Kidney tubule cell (primary cell): ENCODE measurements at regions not wholly inside any gene's neighbourhood (a gene's known extent, or its start where the extent isn't known, plus 50 kb on each side); places are given as distances from the start of the nearest gene placed in this dataset.
A peak's percentile ranks its signal among the peaks of the same experiment; 100 is the strongest.
"Not testable (repeated sequence)": the region's sequence is repeated elsewhere in the genome, so short reads cannot be mapped to it uniquely, and the experiment has no call there.

ENCODE experiments used
- DNase-seq: peaks from one replicate; pipeline ENCODE4 v3.0.0-alpha.2; 2018; ENCODE audit warnings: low spot score

GRCh38 chr18:49694402-49694801 lies 118.9 kb downstream of the ACAA2 start:
- no peak for DNase-seq

GRCh38 chr18:49693717-49694005 lies 119.7 kb downstream of the ACAA2 start:
- DNase-seq, result no peak

DNA sequence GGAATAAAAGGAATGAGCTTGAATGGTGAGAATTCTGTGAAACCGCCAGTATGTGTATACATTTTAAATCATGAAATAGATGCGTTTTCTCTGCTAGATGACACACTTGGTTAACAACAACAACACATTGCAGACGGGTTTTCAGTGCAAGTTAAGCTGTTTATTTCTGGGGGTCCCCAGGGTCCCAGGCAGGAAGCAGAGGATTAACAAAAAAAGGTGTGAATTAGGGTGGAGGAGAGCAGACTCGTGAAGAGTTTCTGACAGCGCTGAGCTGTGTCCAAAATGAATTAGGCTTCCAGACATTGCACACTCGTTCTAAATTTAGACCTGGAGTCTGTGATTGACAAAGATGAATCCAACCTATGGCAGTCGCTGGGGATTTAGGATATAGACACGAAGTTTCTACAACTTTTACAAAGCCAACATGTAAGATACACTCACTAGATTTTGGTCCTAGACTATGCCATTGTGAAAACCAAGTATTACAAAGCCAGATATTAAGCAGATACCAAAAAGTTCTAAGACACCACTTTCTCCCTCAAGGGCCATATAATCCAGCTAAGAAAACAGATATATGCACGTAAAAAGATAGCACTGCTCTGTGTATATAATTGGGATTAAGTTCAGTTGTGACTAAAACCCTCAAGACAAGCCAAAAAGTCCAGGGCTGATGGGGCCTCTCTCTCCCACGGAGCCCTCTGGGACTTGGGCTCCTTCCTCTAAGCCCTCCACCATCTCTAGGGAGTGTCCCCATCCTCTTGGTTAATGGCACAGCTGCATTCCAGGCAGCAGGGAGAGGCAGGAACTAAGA lies 120.2 kb downstream of the ACAA2 start:
- no peak for DNase-seq

DNA sequence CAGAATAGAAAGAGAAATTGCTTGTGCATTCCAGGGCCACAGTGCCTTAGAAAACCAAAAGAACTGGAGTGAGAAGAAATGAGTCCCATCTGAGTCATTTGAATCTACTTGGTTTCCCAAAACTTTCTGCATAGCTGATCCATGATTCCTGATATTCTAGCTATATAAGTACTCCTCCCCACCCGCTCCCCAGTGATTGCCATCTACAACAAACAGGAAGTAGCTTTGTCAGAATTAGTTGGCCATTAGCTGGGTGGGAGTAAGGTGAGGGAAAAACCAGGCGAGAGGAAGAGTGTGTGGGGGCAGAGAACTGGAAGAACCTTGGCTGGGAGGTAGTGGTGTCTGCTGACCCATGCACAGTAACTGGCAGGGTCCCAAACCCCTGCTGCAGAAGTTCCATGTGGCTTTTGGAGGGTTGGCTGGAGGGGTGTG lies 122.1 kb downstream of the ACAA2 start:
- DNase-seq, result peak; percentile 99

DNA sequence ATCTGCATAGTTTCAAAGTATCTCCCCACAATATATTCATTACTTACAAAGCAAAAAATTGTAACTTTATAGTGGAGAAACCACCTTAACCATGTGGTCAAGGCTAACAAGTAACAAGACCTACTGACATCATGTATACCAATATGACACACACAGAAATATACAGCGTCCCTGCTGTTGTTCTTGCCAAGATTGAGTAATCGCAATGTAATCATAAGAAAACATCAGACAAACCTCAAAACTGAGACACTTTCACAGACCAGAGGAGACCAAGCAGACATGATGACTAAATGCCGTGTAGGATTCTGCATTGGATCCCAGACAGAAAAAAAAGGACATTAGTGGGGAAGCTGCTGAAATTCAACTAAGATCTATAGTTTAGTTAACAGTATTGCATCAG lies 123.0 kb downstream of the ACAA2 start:
- DNase-seq, result peak; percentile 96

GRCh38 chr18:49685231-49685942 lies 123.5 kb downstream of the LIPG start:
- DNase-seq, result peak; percentile 26

- DNase-seq, result not testable (repeated sequence)
Measured at GRCh38 chr18:49682803-49683190, 120.9 kb downstream of the LIPG start.

GRCh38 chr18:49682173-49682802 lies 120.4 kb downstream of the LIPG start:
- DNase-seq, result no peak

- DNase-seq, result no peak
Measured at GRCh38 chr18:49681387-49681786, 119.5 kb downstream of the LIPG start.

- no peak for DNase-seq
Measured at GRCh38 chr18:49678440-49678839, 116.6 kb downstream of the LIPG start.

GRCh38 chr18:49677762-49678413 lies 116.0 kb downstream of the LIPG start:
- no peak for DNase-seq

DNA sequence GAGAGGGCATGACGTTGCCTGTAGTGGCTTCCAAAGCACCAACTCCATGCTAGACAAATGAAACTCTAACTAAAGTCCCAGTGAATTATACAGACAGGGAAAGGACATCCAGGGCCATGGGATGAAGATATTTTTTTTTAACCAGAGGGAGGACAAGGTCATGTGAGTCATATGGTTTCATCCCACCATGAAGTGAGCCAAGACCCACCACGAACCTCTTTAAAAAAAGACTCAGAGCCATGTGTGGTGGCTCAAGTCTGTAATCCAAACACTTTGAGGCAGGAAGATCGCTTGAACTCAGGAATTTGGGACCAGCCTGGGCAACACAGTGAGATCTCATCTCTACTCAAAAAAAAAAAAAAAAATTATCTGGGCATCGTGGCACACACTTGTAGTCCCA lies 115.2 kb downstream of the LIPG start:
- DNase-seq, result no peak

- no peak for DNase-seq
Measured at GRCh38 chr18:49673281-49673680, 111.4 kb downstream of the LIPG start.

GRCh38 chr18:49672853-49673252 lies 111.0 kb downstream of the LIPG start:
- DNase-seq, result no peak

DNA sequence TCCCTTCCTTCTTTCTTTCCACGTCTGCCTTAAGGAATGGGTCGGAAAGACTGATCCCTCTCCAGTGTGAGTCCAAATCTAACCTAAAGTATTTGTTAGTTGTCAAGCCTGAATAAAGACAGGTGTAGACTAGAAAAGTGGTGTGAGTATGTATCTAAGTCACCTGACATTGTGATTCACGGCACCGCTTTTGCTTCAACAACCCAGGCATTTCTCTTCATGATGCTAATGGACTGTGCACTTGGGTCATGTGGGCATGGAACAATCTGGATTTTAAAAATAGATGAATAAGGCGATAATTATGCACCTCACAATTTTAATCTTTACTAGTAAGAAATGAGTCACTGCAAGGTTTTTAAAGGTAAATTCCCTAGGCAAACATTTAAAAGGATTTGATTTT lies 107.5 kb downstream of the LIPG start:
- DNase-seq, result peak; percentile 66

- no peak for DNase-seq
Measured at GRCh38 chr18:49668574-49669275, 106.9 kb downstream of the LIPG start.

GRCh38 chr18:49667462-49667861 lies 105.6 kb downstream of the LIPG start:
- DNase-seq, result no peak

GRCh38 chr18:49666045-49666775 lies 104.4 kb downstream of the LIPG start:
- DNase-seq, result peak; percentile 20

- DNase-seq, result no peak
Measured at GRCh38 chr18:49663899-49664890, 102.3 kb downstream of the LIPG start.

DNA sequence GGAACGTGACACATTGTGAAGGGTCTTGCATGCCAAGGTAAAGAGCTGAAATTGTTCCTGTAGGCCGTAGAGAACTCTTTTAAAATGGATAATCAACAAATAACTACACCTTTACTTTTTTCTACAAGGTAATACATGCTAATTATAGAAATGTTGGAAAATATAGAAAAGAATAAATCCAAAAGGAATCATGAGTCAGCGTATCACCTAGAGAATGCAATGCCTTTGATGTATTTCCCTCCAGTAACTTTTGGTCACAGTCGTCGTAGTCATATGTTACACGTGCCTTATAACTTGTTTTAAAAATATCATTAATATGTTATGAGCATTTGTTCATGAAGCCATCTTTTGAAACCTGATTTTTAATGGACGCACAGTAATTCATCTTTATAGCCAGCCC lies 100.6 kb downstream of the LIPG start:
- DNase-seq, result no peak
